SK-MEL-5 (cell line): ENCODE measurements at regions not wholly inside any gene's neighbourhood (a gene's known extent, or its start where the extent isn't known, plus 50 kb on each side); places are given as distances from the start of the nearest gene placed in this dataset.
"Not testable (repeated sequence)": the region's sequence is repeated elsewhere in the genome, so short reads cannot be mapped to it uniquely, and the experiment has no call there.

Source experiments
- DNase-seq: peaks from one replicate; pipeline ENCODE4 v3.0.0-alpha.2; 2016; ENCODE audit warnings: low read depth, low spot score
- in situ Hi-C: cut with HindIII; loops from 2 replicates; pipeline ENCODE4 v1.10.0; 2016; ENCODE audit warnings: low sequenced_read_pairs, high pct_unique_total_duplicates, low pct_unique_long_range_greater_than_20kb

DNA sequence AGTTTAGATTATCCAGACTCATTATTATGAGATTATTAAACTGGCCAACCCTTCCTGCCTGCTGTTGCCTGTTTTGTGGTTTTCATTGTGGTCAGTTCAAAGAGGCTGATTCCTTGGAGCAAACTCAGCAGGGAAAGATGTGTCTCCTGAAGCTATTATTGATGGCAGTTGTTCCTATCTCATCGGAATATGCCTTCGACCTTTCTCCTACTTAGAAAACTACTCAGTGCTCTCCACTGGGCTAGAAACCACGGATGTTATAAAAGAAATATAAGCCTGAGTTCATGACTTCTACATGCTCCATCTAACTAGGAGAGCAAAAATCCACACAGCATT lies 80.2 kb upstream of the NAV2 start:
- in situ Hi-C loops, result no loop called here
- no peak for DNase-seq

GRCh38 chr11:19631712-19632498 lies 80.7 kb upstream of the NAV2 start:
- DNase-seq, result no peak

DNA sequence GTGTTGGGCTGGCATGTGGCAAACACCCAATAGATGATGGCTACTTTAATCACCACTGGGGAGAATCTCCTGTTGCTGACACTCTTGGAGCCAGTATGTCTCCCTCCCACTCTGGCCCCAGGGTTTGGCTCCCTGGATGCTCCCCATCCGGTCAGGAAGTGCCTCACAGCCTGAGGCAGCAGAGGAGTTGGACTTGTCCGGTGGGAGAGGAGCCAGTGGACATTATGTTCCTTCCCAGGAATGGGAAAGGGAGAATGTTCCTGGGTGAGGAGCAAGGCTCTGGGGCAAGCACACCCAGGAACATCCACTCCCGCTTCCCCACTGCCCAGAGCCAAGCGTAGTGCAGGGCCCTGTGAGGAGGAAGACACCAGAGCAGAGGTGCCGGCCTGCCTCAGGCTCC lies 84.6 kb upstream of the NAV2 start:
- in situ Hi-C loops, result no loop called here
- no peak for DNase-seq

More at GRCh38 chr11:19631712-19632498, 80.7 kb upstream of the NAV2 start:
- in situ Hi-C loops, result no loop called here

- no peak for DNase-seq
- in situ Hi-C loops, result no loop called here
These were observed 85.1 kb upstream of the NAV2 start for GRCh38 chr11:19627566-19627965.

DNA sequence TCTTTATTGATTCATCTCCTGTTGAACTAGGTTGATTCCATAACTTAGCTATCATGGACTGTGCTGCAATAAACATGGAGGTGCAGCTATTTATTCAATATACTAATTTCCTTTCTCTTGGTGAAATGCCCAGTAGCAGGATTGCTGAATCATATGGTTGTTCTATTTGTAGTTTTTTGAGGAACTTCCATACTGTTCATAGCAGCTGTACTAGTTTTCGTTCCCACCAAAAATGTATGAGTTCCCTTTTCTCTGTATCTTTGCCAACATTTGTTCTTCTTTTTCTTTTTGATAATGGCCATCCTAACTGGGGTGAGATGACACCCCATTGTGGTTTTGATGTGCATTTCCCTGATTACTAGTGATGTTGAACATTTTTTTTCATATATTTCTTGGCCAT lies 87.2 kb upstream of the NAV2 start:
- in situ Hi-C loops, result no loop called here
- DNase-seq, result no peak

DNA sequence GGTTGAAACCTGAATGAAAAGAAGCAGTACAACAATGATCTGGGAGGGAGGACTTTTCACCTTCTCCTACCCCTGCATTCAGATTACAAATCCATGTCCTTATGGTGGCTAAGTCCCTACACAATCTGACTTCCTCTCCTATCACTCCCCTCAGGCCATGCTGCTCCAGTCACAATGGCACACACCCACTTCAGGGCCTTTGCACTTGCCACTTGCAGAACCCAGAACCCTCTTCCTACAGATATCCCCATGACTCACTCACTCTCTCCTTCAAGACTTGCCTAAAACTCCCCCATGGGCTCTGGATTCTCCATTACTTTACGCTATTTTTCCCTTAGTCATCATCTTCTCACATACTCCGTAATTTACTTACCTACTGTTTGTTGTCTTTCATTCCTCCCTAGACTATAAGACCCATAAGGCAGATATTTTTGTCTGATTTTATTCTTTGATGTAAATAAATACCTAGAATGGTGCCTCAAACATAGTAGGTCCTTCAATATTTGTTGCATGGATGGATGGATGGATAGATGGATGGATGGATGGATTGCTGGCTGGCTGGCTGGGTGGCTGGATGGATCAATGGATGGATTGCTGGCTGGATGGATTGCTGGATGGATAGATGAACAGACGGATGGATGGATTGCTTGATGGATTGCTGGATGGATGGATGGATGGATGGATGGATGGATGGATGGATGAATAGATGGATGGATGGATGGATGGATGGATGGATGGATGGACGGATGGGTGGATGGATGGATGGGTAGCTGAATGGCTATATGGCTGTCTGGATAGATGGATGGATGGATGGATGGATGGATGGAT lies 94.7 kb upstream of the NAV2 start:
- no peak for DNase-seq
- in situ Hi-C loops, result no loop called here

GRCh38 chr11:19615341-19616183 lies 97.1 kb upstream of the NAV2 start:
- in situ Hi-C loops, result no loop called here
- DNase-seq, result no peak

GRCh38 chr11:19614370-19614940 lies 98.2 kb upstream of the NAV2 start:
- in situ Hi-C loops, result no loop called here
- no peak for DNase-seq

DNA sequence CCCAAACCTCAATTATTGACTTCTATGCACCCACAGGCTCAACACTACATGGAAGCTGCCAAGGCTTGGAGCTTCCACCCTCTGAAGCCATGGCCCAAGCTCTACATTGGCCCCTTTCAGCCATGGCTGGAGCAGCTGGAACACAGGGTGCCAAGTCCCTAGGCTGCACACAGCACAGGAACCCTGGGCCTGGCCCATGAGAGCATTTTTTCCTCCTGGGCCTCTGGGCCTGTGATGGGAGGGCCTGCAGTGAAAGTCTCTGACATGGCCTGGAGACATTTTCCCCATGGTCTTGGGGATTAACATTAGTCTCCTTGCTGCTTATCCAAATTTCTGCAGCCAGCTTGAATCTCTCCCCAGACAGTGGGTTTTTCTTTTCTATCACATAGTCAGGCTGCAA lies 100.6 kb upstream of the NAV2 start:
- in situ Hi-C loops, result not testable (repeated sequence)

GRCh38 chr11:19607656-19608360 lies 104.8 kb upstream of the NAV2 start:
- no peak for DNase-seq
- in situ Hi-C loops, result no loop called here

More for the DNA sequence above, 100.6 kb upstream of the NAV2 start:
- DNase-seq, result not testable (repeated sequence)

- in situ Hi-C loops, result no loop called here
- no peak for DNase-seq
These were observed 105.6 kb upstream of the NAV2 start for GRCh38 chr11:19606856-19607655.

GRCh38 chr11:19605520-19606371 lies 106.9 kb upstream of the NAV2 start:
- in situ Hi-C loops, result no loop called here
- DNase-seq, result no peak

- no peak for DNase-seq
- in situ Hi-C loops, result no loop called here
These were observed 107.8 kb upstream of the NAV2 start for GRCh38 chr11:19604679-19605375.

DNA sequence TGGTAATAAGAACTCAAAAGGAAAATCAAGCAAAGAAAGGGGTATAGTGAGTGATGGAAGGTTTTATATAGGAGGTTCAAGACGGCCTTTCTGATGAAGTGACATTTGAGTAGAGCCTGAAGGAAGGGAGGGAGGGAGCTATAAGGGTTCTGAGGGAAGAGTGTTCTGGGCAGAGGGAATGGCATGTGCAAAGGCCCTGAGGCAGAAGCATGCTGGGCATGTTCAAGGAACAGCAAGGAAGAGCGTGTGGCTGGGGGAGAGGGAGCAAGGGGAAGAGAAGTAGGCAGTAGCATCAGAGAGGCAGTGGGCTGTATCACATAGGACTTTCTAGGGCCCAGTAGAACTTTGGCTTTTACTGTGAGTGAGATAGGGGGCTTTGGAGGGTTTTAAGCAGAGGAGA lies 108.9 kb upstream of the NAV2 start:
- in situ Hi-C loops, result no loop called here
- DNase-seq, result no peak

DNA sequence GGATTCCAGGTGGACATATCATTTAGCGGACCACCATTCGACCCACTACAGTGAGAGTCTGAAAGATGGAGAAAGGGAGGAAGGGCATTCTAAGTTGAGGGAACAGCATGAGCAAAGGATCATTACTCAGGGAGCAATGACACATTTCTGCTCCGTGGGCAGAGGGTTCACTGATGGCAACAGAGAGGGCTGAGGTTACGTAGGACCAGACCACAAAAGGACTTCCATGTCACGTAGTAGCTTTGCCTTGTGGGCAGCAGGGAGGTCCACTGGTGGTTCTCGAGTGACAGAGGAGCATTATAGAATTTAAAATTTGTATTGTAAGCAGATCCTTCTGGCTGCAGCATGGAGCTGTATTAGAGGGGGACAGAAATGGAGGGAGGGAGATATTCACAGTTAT lies 109.7 kb upstream of the NAV2 start:
- in situ Hi-C loops, result no loop called here
- DNase-seq, result no peak
